Spinal cord (tissue), 9 donors: ENCODE measurements at regions not wholly inside any gene's neighbourhood (a gene's known extent, or its start where the extent isn't known, plus 50 kb on each side); places are given as distances from the start of the nearest gene placed in this dataset.

Experiments used
- DNase-seq, 6 donors: peaks; one replicate each; pipeline versions ENCODE4 v3.0.0 to v3.0.0-alpha.2; 2013 to 2015; ENCODE audit warnings: low spot score in 6 of 6, low read depth in 4 of 6
- H3K27ac ChIP-seq: one replicate; pipeline ENCODE4 v1.5.1; 2013; ENCODE audit warnings: low read depth, low read length, control low read depth
- H3K27me3 ChIP-seq: one replicate; pipeline ENCODE4 v1.6.1; 2013; ENCODE audit warnings: low read length; ENCODE audit not compliant: control insufficient read depth, insufficient read depth
- H3K36me3 ChIP-seq: one replicate; pipeline ENCODE4 v1.6.1; 2013; ENCODE audit warnings: low read length; ENCODE audit not compliant: control insufficient read depth, insufficient read depth
- H3K4me1 ChIP-seq: one replicate; pipeline ENCODE4 v1.6.1; 2013; ENCODE audit warnings: low read length; ENCODE audit not compliant: control insufficient read depth, insufficient read depth
- H3K4me3 ChIP-seq: one replicate; pipeline ENCODE4 v1.5.1; 2013; ENCODE audit warnings: low read depth, low read length, control low read depth
- H3K9me3 ChIP-seq: one replicate; pipeline ENCODE4 v1.6.1; 2013; ENCODE audit warnings: low read length; ENCODE audit not compliant: control insufficient read depth, insufficient read depth
- WGBS: methylation state at CpG from one replicate; pipeline ENCODE4 v1.1.5; 2013; ENCODE audit warnings: missing lambda C conversion rate; ENCODE audit not compliant: insufficient coverage; 5-methylcytosine and 5-hydroxymethylcytosine counted together
- donor health status: healthy.

DNA sequence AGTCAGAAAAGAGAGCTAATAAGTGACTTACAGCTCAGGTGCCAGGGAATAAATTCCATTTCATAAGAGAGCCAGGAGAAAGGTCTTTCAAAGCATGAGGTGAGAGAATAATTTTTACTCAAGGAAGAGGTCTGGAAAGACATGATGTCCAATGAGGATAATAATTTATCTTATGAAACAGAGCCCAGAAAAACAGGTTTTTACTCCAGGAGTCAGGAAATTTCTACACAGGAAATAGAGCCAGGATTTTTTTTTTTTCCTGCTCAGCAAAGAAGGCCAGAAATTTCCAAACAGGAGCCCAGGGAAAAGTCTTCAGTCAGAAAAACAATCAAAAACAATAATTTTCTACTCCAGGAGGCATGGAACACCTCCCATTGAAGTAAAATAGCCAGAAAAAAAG lies 1185.7 kb upstream of the TSPY4 start:
- no peaks in the 10 kb centered on the region for H3K27me3 ChIP-seq
- H3K4me1 ChIP-seq = no peaks in the 10 kb centered on the region
- no peaks in the 10 kb centered on the region for H3K9me3 ChIP-seq
- DNase-seq = no peak
- H3K4me3 ChIP-seq = no peak overlapping the region
- H3K27ac ChIP-seq = no peak overlapping the region
- H3K36me3 ChIP-seq = no peaks in the 10 kb centered on the region

DNA sequence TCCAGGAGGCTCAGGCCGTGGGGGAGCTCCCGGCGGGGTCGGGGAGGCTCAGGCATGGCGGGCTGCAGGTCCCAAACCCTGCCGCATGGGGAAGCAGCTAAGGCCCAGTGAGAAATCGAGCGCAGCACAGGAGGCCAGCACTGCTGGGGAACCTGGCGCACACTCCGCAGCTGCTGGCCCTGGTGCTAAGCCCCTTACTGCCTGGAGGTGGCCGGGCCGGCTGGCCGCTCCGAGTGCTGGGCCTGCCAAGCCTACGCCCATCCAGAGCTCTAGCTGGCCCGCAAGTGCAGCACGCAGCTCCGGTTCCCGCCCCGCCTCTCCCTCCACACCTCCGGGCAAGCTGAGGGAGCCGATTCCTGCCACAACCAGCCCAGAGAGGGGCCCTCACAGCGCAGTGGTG lies 1208.7 kb upstream of the TSPY4 start:
- Histone ChIP-seq H3K9me3 (no peaks in the 10 kb centered on the region), H3K4me3 (no peak overlapping the region), H3K36me3 (no peaks in the 10 kb centered on the region), H3K27me3 (no peaks in the 10 kb centered on the region), H3K27ac (no peak overlapping the region), H3K4me1 (no peaks in the 10 kb centered on the region)
- no CpG with 5 or more reads among the region's 23 CpGs for WGBS
- no peak for DNase-seq

DNA sequence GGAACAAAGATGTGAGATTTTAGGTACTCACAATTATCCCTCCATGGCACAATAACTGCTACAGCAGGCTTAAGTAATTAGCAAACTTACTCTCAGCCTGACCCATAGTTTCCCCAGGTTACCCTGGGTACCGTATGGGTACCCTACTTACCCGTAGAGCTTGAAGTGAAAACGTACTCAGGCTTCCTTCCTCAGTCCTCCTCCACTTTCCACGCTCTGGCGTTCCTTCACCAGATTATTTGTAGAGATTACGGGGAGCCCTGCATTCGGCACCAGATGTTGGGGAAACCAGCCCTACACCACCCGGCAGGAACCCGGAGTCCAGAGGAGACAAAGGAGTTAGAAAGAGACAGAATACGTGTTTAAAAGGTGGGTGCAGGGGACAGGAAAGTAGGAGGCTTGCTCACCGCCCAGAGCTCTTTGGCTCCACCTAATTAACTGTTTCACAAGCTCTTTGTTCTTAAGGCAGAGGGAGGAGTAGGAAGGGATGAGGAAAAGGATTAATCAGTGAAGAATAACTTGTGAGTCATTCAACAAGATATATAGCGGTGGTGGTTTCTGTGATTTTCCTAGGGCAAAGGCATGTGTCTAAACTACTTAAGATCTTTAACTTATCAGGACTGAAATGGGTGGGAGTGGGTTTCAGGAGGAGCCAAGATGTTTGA lies 1211.2 kb upstream of the TSPY4 start:
- no peak overlapping the region for H3K27ac ChIP-seq
- no peaks in the 10 kb centered on the region for H3K27me3 ChIP-seq
- no peaks in the 10 kb centered on the region for H3K36me3 ChIP-seq
- no peaks in the 10 kb centered on the region for H3K4me1 ChIP-seq
- no peak for DNase-seq
- no peaks in the 10 kb centered on the region for H3K9me3 ChIP-seq
- H3K4me3 ChIP-seq = no peak overlapping the region
- WGBS = no CpG with 5 or more reads among the region's 12 CpGs

DNA sequence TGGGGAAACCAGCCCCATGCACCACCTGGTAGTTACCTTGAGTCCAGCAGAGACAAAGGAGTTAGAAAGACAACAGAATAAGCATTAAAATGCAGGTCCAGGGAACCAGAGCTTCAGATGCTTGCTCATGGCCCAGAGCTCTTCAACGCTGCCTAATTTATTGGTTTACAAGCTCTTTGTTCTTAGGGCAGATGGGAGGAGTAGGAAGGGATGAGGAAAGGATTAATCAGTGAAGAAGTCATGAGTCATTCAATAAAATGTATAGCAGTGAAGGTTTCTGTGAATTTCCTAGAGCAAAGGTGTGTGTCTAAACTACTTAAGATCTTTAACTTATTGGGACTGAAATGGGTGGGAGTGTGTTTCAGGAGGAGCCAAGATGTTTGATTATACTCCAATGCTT lies 1210.3 kb upstream of the AMELY start:
- Histone ChIP-seq H3K4me1 (no peaks in the 10 kb centered on the region), H3K36me3 (no peaks in the 10 kb centered on the region), H3K27me3 (no peaks in the 10 kb centered on the region), H3K9me3 (no peaks in the 10 kb centered on the region), H3K4me3 (no peak overlapping the region), H3K27ac (no peak overlapping the region)
- DNase-seq = no peak
- no CpG with 5 or more reads among the region's 1 CpG for WGBS

DNA sequence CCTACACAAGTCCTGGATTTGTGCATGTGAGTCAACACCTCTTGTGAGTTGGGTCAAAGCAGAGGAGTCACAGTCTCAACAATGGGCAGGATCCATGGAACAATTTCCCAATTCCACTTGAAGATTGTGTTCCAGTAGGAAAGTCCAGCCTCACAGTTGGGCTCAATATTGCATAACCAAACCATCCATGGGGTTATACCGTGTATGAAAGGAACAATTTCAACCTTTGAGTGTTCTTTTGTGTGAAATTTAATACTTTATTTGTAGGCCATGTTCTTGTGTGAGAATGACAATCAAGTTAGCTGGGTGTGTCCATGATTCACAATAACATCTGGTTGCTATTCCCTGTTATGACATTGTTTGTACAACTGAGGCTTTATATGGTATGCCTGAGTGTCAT lies 1182.9 kb upstream of the AMELY start:
- Histone ChIP-seq H3K4me3 (no peak overlapping the region), H3K4me1 (no peaks in the 10 kb centered on the region), H3K27me3 (no peaks in the 10 kb centered on the region), H3K36me3 (no peaks in the 10 kb centered on the region), H3K9me3 (no peaks in the 10 kb centered on the region), H3K27ac (no peak overlapping the region)
- no CpG with 5 or more reads among the region's 1 CpG for WGBS
- DNase-seq = no peak

DNA sequence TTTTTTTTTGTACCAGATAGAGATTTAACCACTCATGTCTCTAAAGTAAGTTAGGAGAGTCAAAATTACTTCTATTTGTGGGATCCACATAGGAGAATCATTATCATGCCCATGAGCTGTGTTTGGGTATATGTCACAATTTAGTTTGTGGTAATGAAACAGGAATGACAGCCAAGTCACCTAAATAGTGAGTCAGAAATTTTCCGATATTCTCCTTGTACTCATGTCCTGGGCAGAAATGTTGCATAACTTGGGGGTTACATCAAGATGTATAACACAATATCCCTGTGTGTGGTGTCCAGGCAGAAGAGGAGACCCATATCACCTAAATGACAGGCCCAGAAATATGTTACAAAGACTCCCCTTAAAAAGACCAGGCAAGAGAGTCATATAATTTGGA lies 1181.4 kb upstream of the AMELY start:
- no peaks in the 10 kb centered on the region for H3K4me1 ChIP-seq
- WGBS = no CpG with 5 or more reads among the region's 1 CpG
- no peaks in the 10 kb centered on the region for H3K36me3 ChIP-seq
- no peak overlapping the region for H3K4me3 ChIP-seq
- H3K27me3 ChIP-seq = no peaks in the 10 kb centered on the region
- no peaks in the 10 kb centered on the region for H3K9me3 ChIP-seq
- no peak overlapping the region for H3K27ac ChIP-seq
- no peak for DNase-seq

DNA sequence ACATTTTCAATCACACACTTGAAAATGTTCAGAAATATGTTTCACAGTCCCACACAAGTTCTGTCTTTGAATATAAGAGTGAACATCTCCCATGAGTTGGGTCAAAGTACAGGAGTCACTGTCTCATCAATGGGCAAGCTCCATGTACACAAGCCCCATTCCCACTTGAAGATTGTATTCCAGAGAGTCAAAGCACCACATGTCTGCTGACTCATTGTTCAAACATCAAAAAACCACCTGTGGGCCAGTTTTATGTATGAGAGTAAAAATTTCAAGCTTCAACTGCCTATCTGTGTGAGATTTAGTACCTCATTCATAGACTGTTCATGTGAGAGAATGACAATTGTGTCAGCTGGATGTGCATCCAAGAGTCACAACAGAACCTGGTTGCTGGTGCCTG lies 1174.4 kb upstream of the AMELY start:
- no peaks in the 10 kb centered on the region for H3K9me3 ChIP-seq
- no peak overlapping the region for H3K27ac ChIP-seq
- no peaks in the 10 kb centered on the region for H3K4me1 ChIP-seq
- no peaks in the 10 kb centered on the region for H3K27me3 ChIP-seq
- no peaks in the 10 kb centered on the region for H3K36me3 ChIP-seq
- no peak for DNase-seq
- H3K4me3 ChIP-seq = no peak overlapping the region

DNA sequence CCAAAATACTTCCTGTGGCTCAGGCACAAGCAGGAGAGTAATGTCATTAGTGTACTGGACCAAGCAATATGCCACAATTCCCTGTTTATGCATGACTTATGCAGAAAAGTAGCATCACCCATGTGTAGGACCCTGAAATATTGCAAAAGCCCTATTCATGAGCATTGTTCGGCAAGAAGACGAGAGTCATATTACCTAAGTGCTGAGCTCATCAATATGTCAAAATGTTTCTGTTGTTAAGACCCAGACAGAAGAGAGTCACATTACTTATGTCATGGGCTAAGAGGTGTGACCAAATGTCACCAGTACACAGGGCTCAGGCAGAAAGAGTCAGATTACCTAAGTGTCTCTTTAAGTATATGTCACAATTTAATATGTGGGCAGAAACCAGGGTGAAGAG lies 1172.6 kb upstream of the AMELY start:
- Histone ChIP-seq H3K4me1 (no peaks in the 10 kb centered on the region), H3K36me3 (no peaks in the 10 kb centered on the region), H3K27me3 (no peaks in the 10 kb centered on the region), H3K9me3 (no peaks in the 10 kb centered on the region), H3K27ac (no peak overlapping the region), H3K4me3 (no peak overlapping the region)
- no CpG with 5 or more reads among the region's 2 CpGs for WGBS
- DNase-seq = no peak

DNA sequence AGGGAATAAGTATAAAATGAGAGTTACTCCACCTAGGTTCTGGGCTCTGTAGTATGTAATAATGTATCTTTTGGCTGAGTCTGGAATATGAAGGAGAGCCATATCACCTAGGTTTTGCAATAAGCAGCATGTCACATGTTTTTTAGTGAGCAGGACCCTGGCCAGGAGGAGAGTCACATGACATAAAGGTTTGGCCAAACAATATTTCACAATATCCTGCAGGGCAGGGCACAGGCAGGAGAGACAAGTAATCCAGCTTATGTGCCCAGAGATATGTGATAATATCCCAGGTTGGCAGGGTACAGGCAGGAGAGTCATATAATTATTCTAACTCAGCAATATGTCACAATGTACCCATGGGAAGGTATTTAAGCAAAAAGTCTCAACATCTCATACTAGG lies 1169.6 kb upstream of the AMELY start:
- H3K4me3 ChIP-seq = no peak overlapping the region
- no peak overlapping the region for H3K27ac ChIP-seq
- H3K27me3 ChIP-seq = no peaks in the 10 kb centered on the region
- no peak for DNase-seq
- H3K4me1 ChIP-seq = no peaks in the 10 kb centered on the region
- no peaks in the 10 kb centered on the region for H3K9me3 ChIP-seq
- no peaks in the 10 kb centered on the region for H3K36me3 ChIP-seq

DNA sequence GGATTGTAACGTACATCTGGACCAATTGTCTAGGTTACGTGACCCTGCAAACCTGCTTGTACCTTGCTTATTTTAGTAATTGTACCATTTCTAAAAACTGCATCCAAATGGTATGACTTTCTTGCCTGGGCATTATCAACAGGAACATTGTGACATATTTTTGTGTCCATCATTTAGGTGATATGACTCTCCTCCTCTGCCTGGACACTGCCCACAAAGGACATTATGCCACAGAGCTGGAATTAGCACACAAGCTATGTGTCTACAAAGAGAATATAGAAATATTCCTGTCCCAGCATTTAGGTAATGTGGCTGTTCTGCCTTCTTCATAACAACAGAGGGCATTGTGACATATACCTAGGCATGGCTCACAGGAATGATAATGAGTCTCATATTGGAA lies 1153.7 kb upstream of the AMELY start:
- no peaks in the 10 kb centered on the region for H3K36me3 ChIP-seq
- DNase-seq = no peak
- no peak overlapping the region for H3K4me3 ChIP-seq
- H3K27me3 ChIP-seq = no peaks in the 10 kb centered on the region
- H3K9me3 ChIP-seq = no peaks in the 10 kb centered on the region
- no peak overlapping the region for H3K27ac ChIP-seq
- WGBS = no CpG with 5 or more reads among the region's 2 CpGs
- H3K4me1 ChIP-seq = no peaks in the 10 kb centered on the region
